Sciatic nerve (tissue), 2 donors: ENCODE measurements at regions not wholly inside any gene's neighbourhood (a gene's known extent, or its start where the extent isn't known, plus 50 kb on each side); places are given as distances from the start of the nearest gene placed in this dataset.

Experiments used
- ATAC-seq: fragments of 200-7000 bp; cut with Tn5 transposase; one replicate; pipeline ENCODE4 v1.9.1; 2020; ENCODE audit warnings: mild to moderate bottlenecking, moderate library complexity
- DNase-seq: peaks from one replicate; pipeline ENCODE4 v3.0.0-alpha.2; 2020; ENCODE audit warnings: low spot score
- intact Hi-C: fragments of 100-400 bp; cut with DNase I; formaldehyde crosslinking; loops from one replicate; pipeline ENCODE4 v1.14.2; 2022
- donor health status: DM: no; HTN: no; CAD: no.
- donor health status: DM: no; HTN: no; CAD: no.

- ATAC-seq (no peak), DNase-seq (no peak)
- intact Hi-C loops, result no loop called here
These were observed 1085.4 kb upstream of the SORCS1 start for GRCh38 chr10:108249940-108250339.

GRCh38 chr10:108244443-108245228 is 1080.1 kb upstream of the SORCS1 start:
- intact Hi-C loops, result no loop called here

GRCh38 chr10:108241166-108241565 is 1076.7 kb upstream of the SORCS1 start:
- no peak for DNase-seq
- ATAC-seq, result no peak
- intact Hi-C loops, result no loop called here

More at GRCh38 chr10:108244443-108245228, 1080.1 kb upstream of the SORCS1 start:
- ATAC-seq (no peak), DNase-seq (no peak)

GRCh38 chr10:108238261-108238660 is 1073.8 kb upstream of the SORCS1 start:
- intact Hi-C loops, result no loop called here
- no peak for ATAC-seq

GRCh38 chr10:108230478-108231170 is 1066.1 kb upstream of the SORCS1 start:
- DNase-seq (no peak), ATAC-seq (no peak)
- intact Hi-C loops, result no loop called here

More at GRCh38 chr10:108238261-108238660, 1073.8 kb upstream of the SORCS1 start:
- no peak for DNase-seq

GRCh38 chr10:108208732-108209131 is 1044.2 kb upstream of the SORCS1 start:
- intact Hi-C loops, result no loop called here
- ATAC-seq (no peak), DNase-seq (no peak)

- intact Hi-C loops, result no loop called here
- DNase-seq (no peak), ATAC-seq (no peak)
These were observed 1043.5 kb upstream of the SORCS1 start for GRCh38 chr10:108208038-108208437.

GRCh38 chr10:108204528-108205305 is 1040.2 kb upstream of the SORCS1 start:
- DNase-seq, result no peak
- intact Hi-C loops, result no loop called here
- ATAC-seq, result no peak

- DNase-seq (no peak), ATAC-seq (no peak)
- intact Hi-C loops, result no loop called here
These were observed 1039.5 kb upstream of the SORCS1 start for GRCh38 chr10:108203905-108204527.

- DNase-seq (no peak), ATAC-seq (no peak)
- intact Hi-C loops, result no loop called here
These were observed 1023.0 kb upstream of the SORCS1 start for GRCh38 chr10:108187408-108188012.

GRCh38 chr10:108184114-108184513 is 1019.6 kb upstream of the SORCS1 start:
- intact Hi-C loops, result no loop called here
- ATAC-seq (no peak), DNase-seq (no peak)

GRCh38 chr10:108180878-108181277 is 1016.4 kb upstream of the SORCS1 start:
- DNase-seq (no peak), ATAC-seq (no peak)
- intact Hi-C loops, result no loop called here

- DNase-seq, result no peak
- no peak for ATAC-seq
- intact Hi-C loops, result no loop called here
These were observed 1005.3 kb upstream of the SORCS1 start for GRCh38 chr10:108169846-108170245.

- no peak for DNase-seq
- no peak for ATAC-seq
- intact Hi-C loops, result no loop called here
These were observed 1003.3 kb upstream of the SORCS1 start for GRCh38 chr10:108167766-108168165.

GRCh38 chr10:108166401-108166800 is 1001.9 kb upstream of the SORCS1 start:
- no peak for DNase-seq
- intact Hi-C loops, result no loop called here
- ATAC-seq, result no peak

- no peak for ATAC-seq
- no peak for DNase-seq
- intact Hi-C loops, result no loop called here
These were observed 982.8 kb upstream of the SORCS1 start for GRCh38 chr10:108147346-108147745.

GRCh38 chr10:108141064-108141463 is 976.6 kb upstream of the SORCS1 start:
- ATAC-seq, result no peak
- intact Hi-C loops, result no loop called here
- DNase-seq, result no peak

GRCh38 chr10:108132303-108132702 is 967.8 kb upstream of the SORCS1 start:
- intact Hi-C loops, result no loop called here
- no peak for ATAC-seq
- DNase-seq, result no peak

GRCh38 chr10:108130575-108130974 is 966.1 kb upstream of the SORCS1 start:
- DNase-seq (no peak), ATAC-seq (no peak)
- intact Hi-C loops, result no loop called here
